ENCODE measurements at regions not wholly inside any gene's neighbourhood (a gene's known extent, or its start where the extent isn't known, plus 50 kb on each side); places are given as distances from the start of the nearest gene placed in this dataset.
A peak's percentile ranks its signal among the peaks of the same experiment; 100 is the strongest.

- no peak for TF ChIP-seq OSR1 (CRISPR knock-in tag; IDR thresholded peaks at IDR 0.05)
- TF ChIP-seq ZNF565 (CRISPR knock-in tag; conservative IDR thresholded peaks at IDR 0.05; ENCODE audit: low read depth) = no peak
- TF ChIP-seq ZNF70 (CRISPR knock-in tag; IDR thresholded peaks at IDR 0.05) = no peak
- no peak for TF ChIP-seq RARB (CRISPR knock-in tag; IDR thresholded peaks at IDR 0.05)
- TF ChIP-seq TSHZ2 (CRISPR knock-in tag; IDR thresholded peaks at IDR 0.05) = no peak
- no peak for TF ChIP-seq ZFP3 (CRISPR knock-in tag; IDR thresholded peaks at IDR 0.05)
- no peak for TF ChIP-seq PATZ1 (CRISPR knock-in tag; IDR thresholded peaks at IDR 0.05; ENCODE audit: borderline replicate concordance)
- TF ChIP-seq BACH2 (CRISPR knock-in tag; IDR thresholded peaks at IDR 0.05; ENCODE audit: borderline replicate concordance) = no peak
- TF ChIP-seq ESRRG (CRISPR knock-in tag; IDR thresholded peaks at IDR 0.05) = no peak
- TF ChIP-seq PPARA (CRISPR knock-in tag; IDR thresholded peaks at IDR 0.05; ENCODE audit: borderline replicate concordance) = no peak
- TF ChIP-seq, protein P1, sequence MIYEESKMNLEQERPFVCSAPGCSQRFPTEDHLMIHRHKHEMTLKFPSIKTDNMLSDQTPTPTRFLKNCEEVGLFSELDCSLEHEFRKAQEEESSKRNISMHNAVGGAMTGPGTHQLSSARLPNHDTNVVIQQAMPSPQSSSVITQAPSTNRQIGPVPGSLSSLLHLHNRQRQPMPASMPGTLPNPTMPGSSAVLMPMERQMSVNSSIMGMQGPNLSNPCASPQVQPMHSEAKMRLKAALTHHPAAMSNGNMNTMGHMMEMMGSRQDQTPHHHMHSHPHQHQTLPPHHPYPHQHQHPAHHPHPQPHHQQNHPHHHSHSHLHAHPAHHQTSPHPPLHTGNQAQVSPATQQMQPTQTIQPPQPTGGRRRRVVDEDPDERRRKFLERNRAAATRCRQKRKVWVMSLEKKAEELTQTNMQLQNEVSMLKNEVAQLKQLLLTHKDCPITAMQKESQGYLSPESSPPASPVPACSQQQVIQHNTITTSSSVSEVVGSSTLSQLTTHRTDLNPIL (CRISPR knock-in tag; IDR thresholded peaks at IDR 0.05; ENCODE audit: low read depth) = no peak
- TF ChIP-seq ZFP30 (CRISPR knock-in tag; IDR thresholded peaks at IDR 0.05) = no peak
- no peak for TF ChIP-seq ZNF8 (CRISPR knock-in tag; IDR thresholded peaks at IDR 0.05)
- no peak for TF ChIP-seq TCF4 (CRISPR knock-in tag; IDR thresholded peaks at IDR 0.05; ENCODE audit: borderline replicate concordance)
- no peak for TF ChIP-seq ARNTL (CRISPR knock-in tag; IDR thresholded peaks at IDR 0.05; ENCODE audit: borderline replicate concordance, low read depth)
- TF ChIP-seq ZC3H10 (CRISPR knock-in tag; IDR thresholded peaks at IDR 0.05) = no peak
- no peak for TF ChIP-seq TOX (CRISPR knock-in tag; IDR thresholded peaks at IDR 0.05; ENCODE audit: borderline replicate concordance)
- TF ChIP-seq ISL1 (CRISPR knock-in tag; IDR thresholded peaks at IDR 0.05) = no peak
- ATAC-seq = no peak
Observed at GRCh38 chr16:88293097-88293496, 89.7 kb upstream of the ZNF469 start.

DNA sequence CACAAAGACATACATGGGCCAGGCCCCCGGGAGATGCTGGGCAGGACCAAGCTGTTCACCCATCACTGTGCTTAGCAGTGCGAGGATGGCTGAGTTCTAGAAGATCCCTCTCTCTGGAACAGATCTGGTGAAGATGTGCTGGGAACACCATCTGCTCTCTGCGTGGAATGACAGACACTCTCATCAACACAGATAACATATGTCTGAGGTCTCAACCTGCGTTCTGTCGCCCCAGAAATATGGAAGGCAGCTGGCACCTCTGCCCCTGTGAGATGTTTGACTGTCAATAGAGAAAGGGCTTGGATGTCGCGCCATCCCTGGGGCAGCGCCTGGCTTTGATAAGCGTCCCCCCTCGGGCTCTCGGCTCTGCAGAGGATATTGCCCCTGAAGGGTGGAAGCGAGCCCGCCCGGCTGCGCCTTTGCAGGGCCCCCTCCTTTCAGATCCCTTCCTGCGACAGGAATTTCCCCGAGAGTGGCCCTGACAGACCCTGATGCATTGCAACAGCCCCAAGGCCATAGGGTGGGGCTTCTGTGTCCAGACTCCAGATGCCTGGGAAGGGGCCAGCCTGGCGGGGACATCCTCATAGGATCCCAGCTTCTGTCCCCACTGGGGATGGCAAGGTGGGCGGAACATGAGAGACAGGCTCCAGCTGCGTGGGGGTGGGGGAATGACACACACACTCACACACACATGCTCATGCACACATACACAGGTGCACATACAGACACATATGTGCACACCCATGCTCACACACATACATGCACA is 86.9 kb upstream of the ZNF469 start:
- 0 out of 2 replicates have a peak, but pooled peaks have one; percentile 24 for TF ChIP-seq TSHZ2 (CRISPR knock-in tag; IDR thresholded peaks at IDR 0.05)
- TF ChIP-seq RARB (CRISPR knock-in tag; IDR thresholded peaks at IDR 0.05) = no peak
- no peak for TF ChIP-seq SNAI2 (CRISPR knock-in tag; IDR thresholded peaks at IDR 0.05)
- peak; percentile 20; the same call in 1 of the 2 replicates for TF ChIP-seq TCF4 (CRISPR knock-in tag; IDR thresholded peaks at IDR 0.05; ENCODE audit: borderline replicate concordance)
- ATAC-seq = peak; percentile 23; the same call in 1 of the 3 replicates

- ATAC-seq = no peak; the same call in 2 of the 3 replicates
- TF ChIP-seq ZC3H10 (CRISPR knock-in tag; IDR thresholded peaks at IDR 0.05) (no peak), CSDC2 (CRISPR knock-in tag; IDR thresholded peaks at IDR 0.05) (no peak), PPARA (CRISPR knock-in tag; IDR thresholded peaks at IDR 0.05; ENCODE audit: borderline replicate concordance) (no peak), TSHZ2 (CRISPR knock-in tag; IDR thresholded peaks at IDR 0.05) (no peak), SNAI2 (CRISPR knock-in tag; IDR thresholded peaks at IDR 0.05) (no peak), ARNTL (CRISPR knock-in tag; IDR thresholded peaks at IDR 0.05; ENCODE audit: borderline replicate concordance, low read depth) (no peak)
- TF ChIP-seq, protein P2, sequence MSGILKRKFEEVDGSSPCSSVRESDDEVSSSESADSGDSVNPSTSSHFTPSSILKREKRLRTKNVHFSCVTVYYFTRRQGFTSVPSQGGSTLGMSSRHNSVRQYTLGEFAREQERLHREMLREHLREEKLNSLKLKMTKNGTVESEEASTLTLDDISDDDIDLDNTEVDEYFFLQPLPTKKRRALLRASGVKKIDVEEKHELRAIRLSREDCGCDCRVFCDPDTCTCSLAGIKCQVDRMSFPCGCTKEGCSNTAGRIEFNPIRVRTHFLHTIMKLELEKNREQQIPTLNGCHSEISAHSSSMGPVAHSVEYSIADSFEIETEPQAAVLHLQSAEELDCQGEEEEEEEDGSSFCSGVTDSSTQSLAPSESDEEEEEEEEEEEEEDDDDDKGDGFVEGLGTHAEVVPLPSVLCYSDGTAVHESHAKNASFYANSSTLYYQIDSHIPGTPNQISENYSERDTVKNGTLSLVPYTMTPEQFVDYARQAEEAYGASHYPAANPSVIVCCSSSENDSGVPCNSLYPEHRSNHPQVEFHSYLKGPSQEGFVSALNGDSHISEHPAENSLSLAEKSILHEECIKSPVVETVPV (CRISPR knock-in tag; IDR thresholded peaks at IDR 0.05) = no peak
- TF ChIP-seq, protein P1 (CRISPR knock-in tag; IDR thresholded peaks at IDR 0.05; ENCODE audit: low read depth) = no peak
Observed at GRCh38 chr16:88296437-88297177, 86.2 kb upstream of the ZNF469 start.
